Muscle of leg (tissue), 3 donors: ENCODE measurements at regions not wholly inside any gene's neighbourhood (a gene's known extent, or its start where the extent isn't known, plus 50 kb on each side); places are given as distances from the start of the nearest gene placed in this dataset.
"Not testable (repeated sequence)": the region's sequence is repeated elsewhere in the genome, so short reads cannot be mapped to it uniquely, and the experiment has no call there.

Experiments
- DNase-seq: peaks from one replicate; pipeline ENCODE4 v3.0.0; 2013
- H3K27ac ChIP-seq: one replicate; pipeline ENCODE4 v1.5.1; 2013; ENCODE audit warnings: mild to moderate bottlenecking, low read length, control low read depth
- H3K27me3 ChIP-seq: one replicate; pipeline ENCODE4 v1.6.1; 2013; ENCODE audit warnings: low read length; ENCODE audit not compliant: control insufficient read depth, insufficient read depth
- H3K36me3 ChIP-seq: one replicate; pipeline ENCODE4 v1.6.1; 2013; ENCODE audit warnings: low read length; ENCODE audit not compliant: control insufficient read depth, insufficient read depth
- H3K4me1 ChIP-seq: one replicate; pipeline ENCODE4 v1.6.1; 2013; ENCODE audit warnings: low read length; ENCODE audit not compliant: control insufficient read depth, insufficient read depth
- H3K4me3 ChIP-seq: one replicate; pipeline ENCODE4 v1.5.1; 2013; ENCODE audit warnings: low read length, control low read depth
- H3K9me3 ChIP-seq: replicated peaks from 2 replicates; pipeline ENCODE4 v1.6.1; 2013; ENCODE audit warnings: low read depth, low read length; ENCODE audit not compliant: control insufficient read depth
- WGBS: methylation state at CpG from one replicate; pipeline ENCODE4 v1.1.5; 2013; ENCODE audit warnings: missing lambda C conversion rate; ENCODE audit not compliant: insufficient coverage; 5-methylcytosine and 5-hydroxymethylcytosine counted together

DNA sequence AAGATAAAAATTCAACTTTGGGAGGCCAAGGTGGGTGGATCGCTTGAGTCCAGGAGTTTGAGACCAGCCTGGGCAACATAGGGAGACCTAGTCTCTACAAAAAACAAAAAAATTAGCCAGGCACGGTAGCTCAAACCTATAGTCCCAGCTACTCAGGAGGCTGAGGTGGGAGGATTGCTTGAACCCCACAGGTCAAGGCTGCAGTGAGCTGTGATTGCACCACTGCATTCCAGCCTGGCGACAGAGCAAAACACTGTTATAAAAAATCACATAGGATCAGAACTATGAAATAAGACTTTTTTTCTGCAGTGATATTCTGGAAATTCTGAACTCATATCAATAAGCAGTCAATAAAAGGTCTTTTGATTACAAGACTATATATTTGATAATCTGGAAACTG lies 186.1 kb downstream of the SAMD5 start:
- not testable (repeated sequence) for DNase-seq, H3K27me3 ChIP-seq, H3K4me1 ChIP-seq, H3K9me3 ChIP-seq, H3K4me3 ChIP-seq, H3K36me3 ChIP-seq, H3K27ac ChIP-seq
- no CpG with 5 or more reads among the region's 3 CpGs for WGBS

- no CpG with 5 or more reads among the region's 1 CpG for WGBS
These were observed 187.3 kb downstream of the SAMD5 start for GRCh38 chr6:147695819-147696218.

GRCh38 chr6:147699140-147699539 lies 190.7 kb downstream of the SAMD5 start:
- no CpG with 5 or more reads among the region's 2 CpGs for WGBS
- H3K4me1 ChIP-seq: no peaks in the 10 kb centered on the region
- H3K27me3 ChIP-seq: no peaks in the 10 kb centered on the region
- no peaks in the 10 kb centered on the region for H3K9me3 ChIP-seq
- no peaks in the 10 kb centered on the region for H3K36me3 ChIP-seq
- DNase-seq: no peak
- H3K4me3 ChIP-seq: no peak overlapping the region
- no peak overlapping the region for H3K27ac ChIP-seq

More at GRCh38 chr6:147695819-147696218, 187.3 kb downstream of the SAMD5 start:
- DNase-seq: no peak
- no peak overlapping the region for H3K27ac ChIP-seq
- H3K27me3 ChIP-seq: no peaks in the 10 kb centered on the region
- no peaks in the 10 kb centered on the region for H3K9me3 ChIP-seq
- no peak overlapping the region for H3K4me3 ChIP-seq
- no peaks in the 10 kb centered on the region for H3K36me3 ChIP-seq
- no peaks in the 10 kb centered on the region for H3K4me1 ChIP-seq

DNA sequence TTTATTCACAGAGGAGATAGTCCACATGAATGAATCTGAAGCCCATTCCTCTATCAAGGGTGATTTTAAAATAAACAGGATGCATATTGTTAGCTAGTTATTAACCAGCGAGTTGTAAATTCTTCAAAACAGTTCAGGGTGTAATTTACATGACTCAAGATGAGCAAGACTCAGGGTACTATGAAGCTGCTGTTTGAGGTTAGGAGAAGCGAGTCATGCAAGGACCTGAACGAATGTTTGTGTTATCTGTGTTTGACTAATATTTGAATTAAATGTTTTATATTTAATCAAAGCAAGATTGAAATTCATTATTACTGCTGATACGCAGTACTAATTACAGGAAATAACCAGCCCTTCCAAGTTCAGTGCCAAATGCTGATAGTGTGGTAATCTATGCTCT lies 191.1 kb downstream of the SAMD5 start:
- no peak overlapping the region for H3K27ac ChIP-seq
- H3K36me3 ChIP-seq: no peaks in the 10 kb centered on the region
- 67% methylated on average over 1 of the region's 4 CpGs for WGBS
- DNase-seq: no peak
- peaks cover under 1% of the 10 kb centered on the region for H3K4me1 ChIP-seq
- no peak overlapping the region for H3K4me3 ChIP-seq
- H3K27me3 ChIP-seq: no peaks in the 10 kb centered on the region
- H3K9me3 ChIP-seq: no peaks in the 10 kb centered on the region

GRCh38 chr6:147700436-147701209 lies 192.1 kb downstream of the SAMD5 start:
- H3K27me3 ChIP-seq: no peaks in the 10 kb centered on the region
- no peak overlapping the region for H3K4me3 ChIP-seq
- H3K4me1 ChIP-seq: peaks cover 2% of the 10 kb centered on the region
- WGBS: no CpG with 5 or more reads among the region's 5 CpGs
- H3K36me3 ChIP-seq: no peaks in the 10 kb centered on the region
- no peak for DNase-seq
- H3K27ac ChIP-seq: no peak overlapping the region
- no peaks in the 10 kb centered on the region for H3K9me3 ChIP-seq

GRCh38 chr6:147704691-147705090 lies 196.2 kb downstream of the SAMD5 start:
- Histone ChIP-seq H3K4me1 (peaks cover 2% of the 10 kb centered on the region), H3K27me3 (no peaks in the 10 kb centered on the region), H3K36me3 (no peaks in the 10 kb centered on the region), H3K9me3 (no peaks in the 10 kb centered on the region), H3K4me3 (no peak overlapping the region), H3K27ac (no peak overlapping the region)
- DNase-seq: no peak
- 20% methylated on average over 1 of the region's 5 CpGs for WGBS

GRCh38 chr6:147707524-147707923 lies 199.0 kb downstream of the SAMD5 start:
- peaks cover 2% of the 10 kb centered on the region for H3K4me1 ChIP-seq
- no peak for DNase-seq
- H3K4me3 ChIP-seq: no peak overlapping the region
- H3K27ac ChIP-seq: no peak overlapping the region
- H3K27me3 ChIP-seq: no peaks in the 10 kb centered on the region
- no peaks in the 10 kb centered on the region for H3K9me3 ChIP-seq
- no peaks in the 10 kb centered on the region for H3K36me3 ChIP-seq

DNA sequence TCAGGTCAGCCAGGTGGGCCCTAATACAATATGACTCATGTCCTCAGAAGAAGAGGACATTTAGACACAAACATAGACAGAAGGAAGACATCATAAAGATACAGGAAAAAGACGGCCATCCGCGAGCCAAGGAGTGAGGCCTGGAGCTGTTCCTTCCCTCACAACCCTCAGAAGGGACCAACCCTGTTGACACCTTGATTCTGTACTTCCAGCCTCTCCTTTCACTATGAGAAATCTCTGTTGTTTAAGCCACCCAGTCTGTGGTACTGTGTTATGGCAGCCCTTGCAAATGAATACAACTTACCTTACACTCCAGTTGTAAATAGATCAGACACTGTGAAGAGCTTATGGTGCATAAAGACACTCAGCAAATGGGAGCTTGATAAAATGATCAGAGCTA lies 199.7 kb downstream of the SAMD5 start:
- Histone ChIP-seq H3K9me3 (no peaks in the 10 kb centered on the region), H3K27me3 (no peaks in the 10 kb centered on the region), H3K4me3 (no peak overlapping the region), H3K4me1 (peaks cover 2% of the 10 kb centered on the region), H3K27ac (no peak overlapping the region), H3K36me3 (no peaks in the 10 kb centered on the region)
- DNase-seq: no peak
- WGBS: no CpG with 5 or more reads among the region's 3 CpGs

DNA sequence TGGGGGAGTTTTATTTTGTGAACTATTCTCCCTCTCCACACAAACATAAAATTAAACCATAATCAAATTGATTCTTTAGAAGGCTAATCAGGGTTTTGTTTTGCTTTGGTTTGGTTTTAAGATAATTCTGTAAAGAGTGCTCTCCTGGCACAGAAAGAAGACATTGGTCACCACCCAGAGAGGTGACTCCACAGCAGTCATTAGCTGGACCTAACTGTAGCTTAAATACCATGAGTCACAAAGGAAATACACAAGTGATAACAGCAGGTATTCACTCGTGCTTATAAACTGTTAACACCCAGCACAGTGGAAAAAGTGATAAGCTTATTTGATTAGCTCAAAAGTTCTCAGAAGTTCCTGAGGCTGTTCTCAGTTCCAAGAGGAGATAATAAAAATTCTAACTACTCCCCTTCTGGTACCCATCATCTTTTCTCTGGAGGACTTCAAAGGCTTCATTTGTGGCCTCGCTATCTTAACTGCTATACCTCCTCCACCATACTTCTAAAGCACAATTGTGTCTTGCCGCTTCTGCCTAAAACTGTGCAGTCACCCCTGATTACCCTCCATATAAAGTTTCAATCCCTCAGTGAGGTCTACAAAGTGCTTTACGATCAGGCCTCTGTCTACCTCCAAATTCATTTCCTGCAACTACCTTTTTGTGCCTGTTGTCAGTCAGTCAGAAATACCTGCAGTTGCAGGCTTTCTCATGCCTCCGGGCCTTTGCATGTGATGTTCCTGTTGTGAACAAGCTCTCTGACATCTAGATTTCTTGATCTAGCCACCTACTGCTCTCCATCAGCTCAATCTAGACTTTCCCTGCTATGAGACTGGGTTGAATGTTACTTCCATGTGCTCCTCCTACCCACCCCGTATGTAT lies 201.1 kb downstream of the SAMD5 start:
- Histone ChIP-seq H3K9me3 (no peaks in the 10 kb centered on the region), H3K4me1 (peaks cover 2% of the 10 kb centered on the region), H3K27ac (no peak overlapping the region), H3K27me3 (no peaks in the 10 kb centered on the region), H3K4me3 (no peak overlapping the region), H3K36me3 (no peaks in the 10 kb centered on the region)
- WGBS: 83% methylated on average over 4 of the region's 6 CpGs
- DNase-seq: no peak

DNA sequence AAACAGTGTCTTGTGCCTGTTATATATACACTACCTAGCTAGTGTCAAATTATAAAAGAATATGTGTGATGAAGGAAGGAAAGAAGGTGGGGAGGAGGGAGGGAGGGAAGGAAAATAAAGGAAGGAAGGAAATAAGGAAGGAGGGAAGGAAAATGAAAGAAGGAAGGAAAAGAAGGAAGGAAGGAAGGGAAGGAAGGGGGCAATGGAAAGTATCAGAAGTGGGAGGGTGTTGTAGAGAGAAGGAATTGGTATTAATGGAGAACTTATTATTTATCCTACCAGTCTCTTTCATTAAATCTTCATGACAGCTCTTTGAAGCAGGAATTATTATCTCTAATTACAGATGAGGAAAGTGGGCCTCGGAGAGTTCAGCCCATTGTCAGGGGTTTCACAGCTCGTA lies 202.4 kb downstream of the SAMD5 start:
- no CpG with 5 or more reads among the region's 2 CpGs for WGBS
- H3K36me3 ChIP-seq: no peaks in the 10 kb centered on the region
- no peaks in the 10 kb centered on the region for H3K4me1 ChIP-seq
- H3K27me3 ChIP-seq: no peaks in the 10 kb centered on the region
- no peak for DNase-seq
- H3K4me3 ChIP-seq: no peak overlapping the region
- no peaks in the 10 kb centered on the region for H3K9me3 ChIP-seq
- H3K27ac ChIP-seq: no peak overlapping the region
